GM18861 (cell line): ENCODE measurements at regions not wholly inside any gene's neighbourhood (a gene's known extent, or its start where the extent isn't known, plus 50 kb on each side); places are given as distances from the start of the nearest gene placed in this dataset.
A peak's percentile ranks its signal among the peaks of the same experiment; 100 is the strongest.

Experiments used
- ATAC-seq: cut with Tn5 transposase; IDR thresholded peaks from one replicate; pipeline ENCODE4 v1.9.1; 2021; ENCODE audit not compliant: unreplicated experiment

DNA sequence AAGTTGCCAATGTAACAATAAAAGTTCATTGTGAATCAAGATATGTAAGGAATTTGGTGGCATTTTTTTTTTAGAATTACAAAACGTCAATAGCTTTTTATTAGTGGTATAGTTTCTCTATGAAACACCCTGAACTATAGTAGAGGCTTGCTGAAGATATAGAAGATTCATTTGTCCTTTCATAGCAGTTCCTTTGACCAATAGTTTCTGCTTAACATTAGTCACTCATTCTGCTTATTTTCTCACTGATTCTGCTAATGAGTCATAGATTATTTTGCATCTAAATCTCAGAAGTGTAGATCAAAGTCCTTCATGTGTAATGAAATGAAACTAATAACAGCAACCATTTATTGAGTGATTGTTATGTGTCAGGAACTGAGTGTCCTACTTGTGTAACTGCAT, 205.0 kb upstream of the TET2 start:
- ATAC-seq = peak; percentile 90

GRCh38 chr4:104942990-104943743, 203.5 kb upstream of the TET2 start:
- ATAC-seq = peak; percentile 43

DNA sequence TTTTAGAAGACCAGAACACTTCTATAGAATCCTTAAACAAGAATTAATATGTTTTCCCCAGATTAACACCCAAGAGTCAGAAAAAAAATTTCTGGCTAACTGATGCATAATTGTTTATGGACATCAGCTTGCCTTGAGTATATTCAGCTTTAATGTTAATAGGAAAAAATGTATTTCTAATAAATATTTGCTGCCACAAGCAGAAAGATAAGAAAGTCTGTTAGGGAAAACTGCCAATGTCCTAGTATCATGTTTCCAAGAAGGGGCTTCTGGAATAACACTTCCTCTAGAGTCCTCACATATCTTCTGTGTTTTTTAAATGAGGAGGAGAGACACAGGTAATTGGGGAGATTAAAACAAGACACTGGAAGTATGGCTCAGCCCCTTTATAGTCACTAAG, 202.1 kb upstream of the TET2 start:
- no peak for ATAC-seq

DNA sequence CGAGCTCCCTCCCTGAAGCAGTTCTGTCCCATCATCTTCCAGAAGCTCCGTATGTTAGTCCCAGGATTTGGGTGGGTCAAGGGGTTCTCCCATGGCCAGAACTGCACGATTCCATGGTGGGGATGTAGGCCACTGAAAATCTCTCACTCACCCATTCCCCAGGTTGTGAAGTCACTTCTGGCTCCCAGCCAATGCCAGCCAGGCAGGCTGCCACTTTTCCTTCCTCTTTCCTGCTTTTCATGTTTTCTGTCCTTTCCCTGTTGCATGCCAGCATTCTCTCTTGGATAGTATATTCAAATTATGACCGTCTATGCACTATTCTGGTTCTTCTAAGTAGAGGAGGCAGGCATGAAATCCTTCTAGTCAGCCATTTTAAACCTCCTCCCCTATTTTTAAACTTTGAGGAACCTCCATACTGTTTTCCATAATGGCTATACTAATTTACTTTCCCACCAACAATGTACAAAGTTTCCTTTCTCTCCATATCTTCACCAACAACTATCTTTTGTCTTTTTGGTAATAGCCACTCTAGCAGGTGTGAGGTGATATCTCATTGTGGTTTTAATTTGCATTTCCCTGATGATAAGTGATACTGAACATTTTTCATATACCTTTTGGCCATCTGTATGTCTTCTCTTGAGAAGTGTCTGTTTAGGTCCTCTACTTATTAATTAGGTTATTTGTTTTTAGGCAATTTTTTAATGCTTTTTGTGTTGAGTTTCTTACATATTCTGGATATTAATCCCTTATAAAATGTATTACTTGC, 182.1 kb upstream of the TET2 start:
- peak; percentile 36 for ATAC-seq

GRCh38 chr4:104966349-104967033, 180.2 kb upstream of the TET2 start:
- peak; percentile 98 for ATAC-seq

- peak; percentile 6 for ATAC-seq
Observed at GRCh38 chr4:104967034-104967401, 179.7 kb upstream of the TET2 start.

- no peak for ATAC-seq
Observed at GRCh38 chr4:104969394-104970082, 177.1 kb upstream of the TET2 start.

DNA sequence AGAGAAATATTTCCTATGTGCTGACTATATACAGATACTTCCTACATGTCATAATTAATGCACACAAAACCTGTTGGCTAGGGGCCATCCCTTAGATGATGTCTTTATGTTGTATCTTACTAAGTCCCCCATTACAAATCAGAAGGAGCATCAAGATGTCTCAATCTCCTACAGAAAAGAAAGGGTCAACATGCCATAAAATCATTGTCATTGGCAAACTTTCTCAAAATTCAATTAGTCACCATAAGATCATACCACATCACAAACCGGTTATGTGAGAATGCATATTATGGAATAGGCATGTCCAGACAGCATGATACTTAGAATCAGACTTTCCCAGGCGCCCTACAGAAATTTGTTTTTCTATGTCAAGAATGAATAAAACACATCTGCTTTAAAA, 175.2 kb upstream of the TET2 start:
- no peak for ATAC-seq

GRCh38 chr4:104973708-104974107, 173.0 kb upstream of the TET2 start:
- ATAC-seq = peak; percentile 42

DNA sequence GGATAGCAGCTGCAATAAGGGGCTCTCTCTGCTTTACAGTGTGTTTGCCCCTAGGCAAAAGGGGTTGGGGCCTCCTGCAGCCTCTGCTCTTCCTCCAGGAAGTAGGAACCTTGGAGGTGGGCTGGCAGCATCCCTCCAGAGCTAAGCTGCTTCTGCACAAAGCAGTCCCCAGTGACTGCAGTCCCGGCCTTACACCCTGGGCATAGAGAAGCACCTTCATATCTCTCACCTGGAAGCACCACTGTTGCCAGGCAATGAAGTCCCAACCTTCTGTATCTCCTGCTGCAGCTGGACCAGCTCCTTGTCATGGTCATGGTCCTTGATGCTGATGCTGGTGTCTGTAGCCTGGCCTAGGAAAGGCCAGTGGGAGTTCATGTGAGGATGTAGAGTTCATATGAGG, 171.1 kb upstream of the TET2 start:
- ATAC-seq = no peak

- peak; percentile 45 for ATAC-seq
Observed at GRCh38 chr4:104976262-104976661, 170.4 kb upstream of the TET2 start.

DNA sequence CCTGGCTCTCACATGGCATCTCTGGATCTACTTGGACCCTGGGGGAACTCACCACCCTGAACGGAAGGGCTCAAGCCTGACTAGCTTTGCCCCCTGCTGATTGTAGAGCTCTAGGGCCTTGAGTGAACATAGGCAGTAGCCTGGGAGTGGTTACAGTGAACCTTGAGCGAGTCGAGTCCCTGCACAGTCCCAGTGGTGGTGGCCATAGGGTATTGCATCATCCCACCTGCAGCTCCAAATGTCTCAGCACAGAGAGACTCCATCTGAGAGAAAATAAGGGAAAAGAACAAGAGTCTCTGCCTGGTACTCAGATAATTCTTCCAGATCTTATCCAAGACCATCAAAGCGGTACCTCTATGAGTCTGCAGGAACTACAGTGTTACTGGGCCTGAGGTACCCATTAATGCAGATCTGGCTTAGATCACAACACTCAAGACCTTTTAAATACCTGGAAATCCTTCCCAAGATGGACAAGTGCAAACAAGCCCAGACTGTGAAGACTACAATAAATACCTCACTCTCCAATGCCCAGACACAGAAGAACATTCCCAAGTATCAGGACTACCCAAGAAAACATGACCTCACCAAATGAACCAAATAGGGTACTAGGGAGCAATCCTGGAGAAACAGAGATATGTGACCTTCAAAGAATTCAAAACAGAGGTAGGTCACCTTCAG, 167.5 kb upstream of the TET2 start:
- no peak for ATAC-seq

DNA sequence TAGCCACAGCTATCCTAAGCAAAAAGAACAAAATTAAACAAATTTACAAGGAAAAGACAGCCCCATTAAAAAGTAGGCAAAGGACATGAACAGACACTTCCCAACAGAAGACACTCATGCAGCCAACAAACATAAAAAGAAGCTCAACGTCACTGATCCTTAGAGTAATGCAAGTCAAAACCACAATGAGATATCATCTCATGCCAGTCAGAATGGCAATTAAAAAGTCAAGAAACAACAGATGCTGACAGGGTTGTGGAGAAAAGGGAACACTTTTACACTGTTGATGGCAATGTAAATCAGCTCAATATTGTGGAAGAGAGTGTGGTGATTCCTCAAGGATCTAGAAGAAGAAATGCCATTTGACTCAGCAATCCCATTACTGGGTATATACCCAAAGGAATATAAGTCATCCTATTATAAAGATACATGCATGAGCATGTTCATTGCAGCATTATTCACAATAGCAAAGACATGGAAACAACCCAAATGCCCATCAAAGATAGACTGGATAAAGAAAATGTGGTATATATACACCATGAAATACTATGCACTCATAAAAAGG, 163.0 kb upstream of the TET2 start:
- ATAC-seq = no peak

GRCh38 chr4:104986306-104986705, 160.4 kb upstream of the TET2 start:
- ATAC-seq = no peak

DNA sequence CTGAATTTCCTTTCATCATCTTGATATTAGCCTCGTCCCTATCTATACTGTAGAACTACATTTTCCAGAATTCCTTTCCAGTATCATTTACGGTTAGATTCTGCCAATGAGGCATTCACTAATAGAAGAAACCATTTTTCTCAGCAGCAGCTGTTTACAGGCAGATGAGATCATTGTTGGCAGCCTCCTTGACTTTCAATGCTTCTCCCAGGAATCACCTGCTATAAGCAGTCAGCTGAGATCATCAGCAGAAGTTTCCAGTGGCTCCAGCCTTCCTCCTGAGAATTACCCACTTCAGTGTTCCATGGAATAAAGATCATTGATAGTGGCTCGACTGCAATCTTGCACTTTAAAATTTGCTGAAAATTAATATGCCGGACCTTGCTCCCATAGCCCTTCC, 157.3 kb upstream of the TET2 start:
- no peak for ATAC-seq

DNA sequence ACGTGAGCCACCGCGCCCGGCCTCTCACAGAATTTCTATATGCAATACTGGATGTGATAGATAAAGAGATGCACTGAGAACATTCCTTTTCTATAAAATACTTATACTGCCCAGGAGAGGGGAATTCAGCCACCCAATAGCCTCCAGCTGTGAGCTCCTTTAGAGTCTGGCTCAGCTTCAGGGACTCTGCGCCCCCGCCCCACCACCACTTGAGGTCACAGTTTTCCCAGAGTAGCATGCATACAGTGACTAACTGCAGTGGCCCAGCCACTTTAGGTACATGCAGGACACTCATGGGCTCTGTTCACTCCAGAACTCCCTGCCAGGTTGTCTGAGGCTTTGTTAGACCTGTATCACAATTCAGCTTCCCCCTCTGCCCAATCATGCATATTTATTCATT, 144.4 kb upstream of the TET2 start:
- ATAC-seq = no peak

GRCh38 chr4:105014234-105014633, 132.4 kb upstream of the TET2 start:
- no peak for ATAC-seq

DNA sequence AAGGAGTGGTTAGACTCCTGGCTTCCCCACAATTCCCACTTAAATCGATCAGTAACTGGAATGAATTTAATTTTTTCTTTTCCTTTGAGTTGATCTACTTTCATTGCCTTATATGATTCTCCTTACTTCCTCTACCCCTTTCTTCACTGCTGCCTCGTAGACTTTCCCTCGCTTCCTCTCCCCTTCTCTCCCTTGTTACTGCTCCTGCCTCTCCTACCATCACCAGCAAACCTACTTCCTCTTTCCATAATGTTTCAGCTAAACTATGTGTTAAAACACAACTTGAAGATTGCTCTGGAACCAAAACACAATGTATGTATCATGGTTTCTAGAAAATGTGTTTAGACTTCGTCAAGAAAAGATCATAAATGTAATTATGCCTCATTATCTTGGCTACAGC, 132.0 kb upstream of the TET2 start:
- no peak for ATAC-seq

GRCh38 chr4:105015750-105016149, 130.9 kb upstream of the TET2 start:
- ATAC-seq = no peak

- no peak for ATAC-seq
Observed at GRCh38 chr4:105022811-105023667, 123.6 kb upstream of the TET2 start.
